PFSK-1 (cell line): ENCODE measurements at regions not wholly inside any gene's neighbourhood (a gene's known extent, or its start where the extent isn't known, plus 50 kb on each side); places are given as distances from the start of the nearest gene placed in this dataset.

ENCODE experiments used
- FOXP2 ChIP-seq: optimal IDR thresholded peaks from 2 replicates; pipeline ENCODE3; 2011; ENCODE audit warnings: borderline replicate concordance, control low read depth, inconsistent platforms; ENCODE audit not compliant: insufficient read depth; ENCODE audit errors: extremely low read length, extremely low read depth
- POLR2AphosphoS5 ChIP-seq: IDR thresholded peaks from 2 replicates; pipeline ENCODE4 v1.6.1; 2012; ENCODE audit warnings: low read depth, mild to moderate bottlenecking, control low read depth, low read length, moderate library complexity
- SIN3A ChIP-seq: IDR thresholded peaks from 2 replicates; pipeline ENCODE4 v1.6.1; 2012; ENCODE audit warnings: mild to moderate bottlenecking, low read length, moderate library complexity, borderline replicate concordance; ENCODE audit not compliant: insufficient read depth
- TAF1 ChIP-seq: IDR thresholded peaks from 2 replicates; pipeline ENCODE4 v1.6.1; 2012; ENCODE audit warnings: low read length, control low read depth, borderline replicate concordance; ENCODE audit not compliant: insufficient read depth
- TF ChIP-seq, protein P1 (sequence below), 2 experiments: IDR thresholded peaks; 2 replicates each; pipeline versions ENCODE4 v1.6.1 to v1.8.0; 2011 to 2012; ENCODE audit warnings: low read depth in 2 of 2, low read length in 2 of 2, control low read depth in 1 of 2, inconsistent platforms in 1 of 2, mild to moderate bottlenecking in 1 of 2, moderate library complexity in 1 of 2; ENCODE audit not compliant: insufficient read depth in 1 of 2

DNA sequence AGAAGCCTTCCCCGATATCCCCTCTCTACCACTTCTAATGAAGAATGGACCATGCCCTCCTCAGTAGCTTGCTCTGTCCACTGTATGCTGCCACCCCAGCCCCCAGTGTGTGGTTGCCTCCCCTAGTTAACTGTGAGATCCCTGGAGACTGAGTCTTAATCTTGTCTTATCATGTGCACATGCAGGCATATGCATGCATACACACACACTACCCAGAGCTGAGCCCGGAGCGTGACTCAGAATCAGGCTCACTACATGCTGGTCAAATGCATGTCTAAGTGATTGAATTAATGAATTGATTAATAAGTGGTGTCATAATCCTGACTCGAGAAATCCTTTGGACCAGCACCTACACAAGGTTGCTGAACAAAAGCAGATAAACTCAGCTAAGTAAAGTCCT is 99.4 kb downstream of the CCT6B start:
- TF ChIP-seq SIN3A: no peak
- TF ChIP-seq TAF1: no peak
- TF ChIP-seq, protein P1, sequence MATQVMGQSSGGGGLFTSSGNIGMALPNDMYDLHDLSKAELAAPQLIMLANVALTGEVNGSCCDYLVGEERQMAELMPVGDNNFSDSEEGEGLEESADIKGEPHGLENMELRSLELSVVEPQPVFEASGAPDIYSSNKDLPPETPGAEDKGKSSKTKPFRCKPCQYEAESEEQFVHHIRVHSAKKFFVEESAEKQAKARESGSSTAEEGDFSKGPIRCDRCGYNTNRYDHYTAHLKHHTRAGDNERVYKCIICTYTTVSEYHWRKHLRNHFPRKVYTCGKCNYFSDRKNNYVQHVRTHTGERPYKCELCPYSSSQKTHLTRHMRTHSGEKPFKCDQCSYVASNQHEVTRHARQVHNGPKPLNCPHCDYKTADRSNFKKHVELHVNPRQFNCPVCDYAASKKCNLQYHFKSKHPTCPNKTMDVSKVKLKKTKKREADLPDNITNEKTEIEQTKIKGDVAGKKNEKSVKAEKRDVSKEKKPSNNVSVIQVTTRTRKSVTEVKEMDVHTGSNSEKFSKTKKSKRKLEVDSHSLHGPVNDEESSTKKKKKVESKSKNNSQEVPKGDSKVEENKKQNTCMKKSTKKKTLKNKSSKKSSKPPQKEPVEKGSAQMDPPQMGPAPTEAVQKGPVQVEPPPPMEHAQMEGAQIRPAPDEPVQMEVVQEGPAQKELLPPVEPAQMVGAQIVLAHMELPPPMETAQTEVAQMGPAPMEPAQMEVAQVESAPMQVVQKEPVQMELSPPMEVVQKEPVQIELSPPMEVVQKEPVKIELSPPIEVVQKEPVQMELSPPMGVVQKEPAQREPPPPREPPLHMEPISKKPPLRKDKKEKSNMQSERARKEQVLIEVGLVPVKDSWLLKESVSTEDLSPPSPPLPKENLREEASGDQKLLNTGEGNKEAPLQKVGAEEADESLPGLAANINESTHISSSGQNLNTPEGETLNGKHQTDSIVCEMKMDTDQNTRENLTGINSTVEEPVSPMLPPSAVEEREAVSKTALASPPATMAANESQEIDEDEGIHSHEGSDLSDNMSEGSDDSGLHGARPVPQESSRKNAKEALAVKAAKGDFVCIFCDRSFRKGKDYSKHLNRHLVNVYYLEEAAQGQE (IDR thresholded peaks at IDR 0.05; ENCODE audit: insufficient read depth in 1 of 2, low read depth in 2 of 2, low read length in 2 of 2): no peak
- no peak for TF ChIP-seq POLR2AphosphoS5
- TF ChIP-seq FOXP2: no peak

DNA sequence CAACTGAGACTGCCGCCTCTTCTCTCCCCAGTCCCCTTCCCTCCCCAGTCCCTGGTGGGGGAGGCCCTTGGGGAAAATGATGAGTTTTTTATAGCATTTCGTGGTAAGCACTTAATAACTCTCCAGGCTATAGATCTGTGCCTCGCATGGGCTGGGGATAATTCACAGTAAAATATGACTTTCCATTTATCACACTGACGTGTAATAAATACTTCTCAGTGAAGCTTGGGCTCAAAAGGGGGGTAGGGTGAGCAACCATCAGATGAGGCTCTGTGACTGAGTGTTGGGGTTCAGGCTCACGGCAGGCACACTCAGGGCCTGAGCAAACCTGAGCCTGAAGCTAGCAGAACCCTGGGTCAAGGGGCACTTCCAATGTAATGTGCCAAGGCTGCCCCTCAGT is 101.6 kb downstream of the CCT6B start:
- TF ChIP-seq SIN3A (no peak), TAF1 (no peak), FOXP2 (no peak), POLR2AphosphoS5 (no peak)
- TF ChIP-seq, protein P1 (IDR thresholded peaks at IDR 0.05; ENCODE audit: insufficient read depth in 1 of 2, low read depth in 2 of 2, low read length in 2 of 2): no peak

DNA sequence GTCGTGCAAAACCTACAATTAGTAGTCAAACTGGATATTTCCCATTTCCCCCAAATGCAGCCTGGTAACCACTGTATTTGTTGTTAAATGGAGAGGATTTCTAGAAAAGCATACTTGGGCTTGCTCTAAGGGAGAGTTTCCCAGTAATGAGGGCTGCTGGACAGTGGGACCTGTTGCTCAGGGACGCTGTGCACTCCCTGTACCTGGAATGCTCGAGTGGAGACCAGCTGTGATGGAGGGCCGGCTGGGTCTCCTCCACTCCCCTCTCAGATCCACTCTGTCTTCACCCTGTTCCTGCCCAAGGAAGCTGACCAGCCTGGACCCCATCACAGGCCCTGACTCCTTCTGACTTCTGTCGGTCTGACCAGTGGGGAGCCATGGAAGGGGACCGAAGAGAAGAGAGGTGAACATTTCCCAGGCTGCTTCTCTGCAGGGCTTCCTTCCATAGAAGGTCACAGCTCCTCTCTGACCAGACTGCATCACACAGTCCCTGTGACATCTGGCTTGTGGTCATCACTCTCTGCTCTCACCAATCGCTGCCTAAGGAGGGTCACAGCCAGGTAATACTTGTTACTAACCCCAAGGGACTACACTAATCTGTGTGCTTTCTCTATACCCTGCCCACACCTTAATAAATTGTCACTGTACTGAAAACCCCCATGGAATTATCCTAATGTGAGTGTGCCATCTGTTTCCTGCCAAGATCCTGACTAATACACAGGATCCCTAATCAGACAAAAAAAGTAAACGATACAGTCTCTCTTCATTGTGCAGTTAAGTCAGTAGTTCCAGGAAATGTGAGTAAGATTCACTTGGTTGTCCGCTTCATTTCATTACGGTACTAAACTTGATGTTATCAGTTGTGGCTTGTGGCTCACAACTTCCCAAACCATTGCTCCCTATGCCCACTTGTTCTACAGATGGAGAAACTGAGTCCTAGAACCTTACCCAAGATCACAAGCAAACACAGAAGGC is 102.4 kb downstream of the CCT6B start:
- TF ChIP-seq, protein P1 (IDR thresholded peaks at IDR 0.05; ENCODE audit: insufficient read depth in 1 of 2, low read depth in 2 of 2, low read length in 2 of 2): no peak
- TF ChIP-seq POLR2AphosphoS5 (no peak), SIN3A (no peak), FOXP2 (no peak), TAF1 (no peak)

DNA sequence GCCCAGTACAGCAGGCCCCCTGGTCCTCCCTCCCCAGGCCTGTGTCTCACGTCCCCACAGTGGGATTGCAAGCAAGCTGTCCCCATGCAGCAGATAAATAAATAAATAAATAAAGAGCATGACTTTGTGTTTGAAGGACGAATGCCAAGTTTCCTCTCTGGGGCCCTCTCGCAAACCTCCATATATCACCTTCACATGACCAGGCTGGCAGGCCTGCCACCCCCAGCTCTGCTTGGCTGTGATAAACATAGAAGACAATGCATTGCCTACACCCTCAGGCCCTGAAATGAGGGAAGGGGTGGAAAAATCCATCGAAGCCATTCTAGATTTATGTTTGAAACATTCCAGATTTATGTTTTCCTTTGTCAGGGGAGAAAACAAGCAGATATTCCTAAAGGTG is 107.3 kb downstream of the CCT6B start:
- TF ChIP-seq FOXP2 (no peak), POLR2AphosphoS5 (no peak), TAF1 (no peak), SIN3A (no peak)
- TF ChIP-seq, protein P1 (IDR thresholded peaks at IDR 0.05; ENCODE audit: insufficient read depth in 1 of 2, low read depth in 2 of 2, low read length in 2 of 2): no peak
